Pancreas (tissue), 10 donors: ENCODE measurements at regions not wholly inside any gene's neighbourhood (a gene's known extent, or its start where the extent isn't known, plus 50 kb on each side); places are given as distances from the start of the nearest gene placed in this dataset.
A peak's percentile ranks its signal among the peaks of the same experiment; 100 is the strongest.

Source experiments
- ATAC-seq, 4 donors: fragments of 200-7000 bp; cut with Tn5 transposase; one replicate each; pipeline versions ENCODE4 v1.8.0 to v1.9.1; 2020; ENCODE audit warnings: mild to moderate bottlenecking in 4 of 4, moderate library complexity in 4 of 4
- DNase-seq, 6 donors: peaks; one replicate each; pipeline ENCODE4 v3.0.0-alpha.2; 2020
- FAIRE-seq: peaks from 2 replicates; lab custom pipeline; 2012; peaks lifted over from hg19 to GRCh38; lab: Jason Lieb, UNC
- H3K27ac ChIP-seq, 4 donors: fragments of 200-600 bp; sonication (generic); 1 replicate in 3 of 4; 2 replicates in 1 of 4; pipeline versions ENCODE4 v1.5.0 to v1.8.0; 2020
- H3K27me3 ChIP-seq, 4 donors: fragments of 200-600 bp; one replicate each; pipeline ENCODE4 v1.8.0; 2021
- H3K36me3 ChIP-seq, 3 donors: fragments of 200-600 bp; sonication (generic) in 1 of 3; one replicate each; pipeline versions ENCODE4 v1.5.0 to v1.8.0; 2020 to 2021
- H3K4me1 ChIP-seq, 3 donors: fragments of 200-600 bp; one replicate each; pipeline ENCODE4 v1.8.0; 2021
- H3K4me3 ChIP-seq, 4 donors: fragments of 200-600 bp; sonication (generic) in 2 of 4; one replicate each; pipeline versions ENCODE4 v1.5.0 to v1.8.0; 2020 to 2021
- H3K9me3 ChIP-seq, 4 donors: fragments of 200-600 bp; one replicate each; pipeline ENCODE4 v1.8.0; 2021
- WGBS, 2 donors: extraction: QIAGEN DNeasy Blood & Tissue Kit; methylation state at CpG; one replicate each; pipeline ENCODE4 v1.1.7; 2013; 5-methylcytosine and 5-hydroxymethylcytosine counted together
- intact Hi-C, 3 donors: fragments of 100-400 bp; cut with DNase I; formaldehyde crosslinking; loops; one replicate each; pipeline versions ENCODE4 v1.11.1 to v1.14.2; 2022
- TF ChIP-seq, protein P1 (sequence below), 4 donors: fragments of 200-600 bp; sonication (generic) in 3 of 4; IDR thresholded peaks; one replicate each; pipeline versions ENCODE4 v1.5.0 to v1.8.0; 2021; ENCODE audit warnings: antibody characterized with exemption in 4 of 4
- donor health status: healthy with polysubstance abuse.
- donor health status: DM: no; HTN: no; CAD: no; lungs with moderate emphysema.
- donor health status: DM: no; HTN: no; CAD: no.
- donor health status: control.
- donor health status: control.
- donor health status: Bipolar disorder and iron deficiency.
- donor health status: DM: yes; HTN: yes; CAD: no.
- donor health status: DM: no; HTN: no; CAD: no.
- donor health status: DM: no; HTN: no; CAD: no.
- donor health status: DM: yes; HTN: yes; CAD: no.

DNA sequence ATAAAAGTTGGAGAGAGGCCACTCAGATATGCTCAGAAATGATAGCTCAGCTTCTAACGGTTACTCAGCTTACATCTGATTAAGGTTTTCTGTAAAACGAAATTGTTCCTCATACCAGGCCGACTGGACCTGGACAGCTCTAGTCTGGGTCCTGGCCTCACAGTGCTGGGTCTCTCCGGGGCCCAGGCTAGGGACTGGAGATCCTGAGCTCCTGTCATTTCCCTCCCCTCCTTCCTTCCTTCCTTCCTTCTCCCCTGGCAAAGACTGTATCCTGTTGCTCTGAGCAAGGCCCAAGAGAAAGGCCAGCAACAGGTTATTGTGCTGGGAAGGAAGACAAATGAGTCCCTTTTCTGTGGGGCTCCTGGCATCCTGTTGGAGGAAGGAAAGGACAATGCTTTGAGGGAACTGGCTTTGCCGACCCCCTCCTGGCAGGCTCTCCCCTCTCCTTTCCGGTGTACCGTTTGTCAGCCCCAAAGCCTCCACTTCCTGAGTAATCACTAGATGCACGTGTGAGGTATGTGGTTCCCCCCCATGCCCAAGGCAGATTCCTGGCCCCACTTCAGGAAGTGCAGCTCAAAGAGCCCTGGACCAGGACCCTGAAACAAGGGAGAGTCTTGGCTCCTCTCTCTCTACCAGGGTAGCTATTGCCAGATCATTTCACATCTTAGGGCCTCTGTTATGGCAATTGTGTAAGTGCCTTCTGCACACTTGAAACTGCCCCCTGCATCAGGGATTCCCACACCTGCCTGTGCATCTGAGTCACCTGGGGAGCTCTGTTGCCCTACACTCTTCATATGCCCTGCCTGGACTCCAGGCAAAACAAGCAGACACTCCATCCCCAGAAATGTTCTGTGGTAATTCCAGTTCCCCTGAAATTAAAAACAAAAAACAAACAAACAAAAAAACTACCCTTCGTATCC is 212.7 kb upstream of the FGGY start:
- Histone ChIP-seq H3K27ac (no peak overlapping the region), H3K27me3 (no peaks in the 10 kb centered on the region), H3K4me3 (no peak overlapping the region), H3K9me3 (no peaks in the 10 kb centered on the region), H3K36me3 (no peaks in the 10 kb centered on the region), H3K4me1 (no peaks in the 10 kb centered on the region)
- intact Hi-C loops = no loop called here
- ATAC-seq (peak in 2 of 4 donors; percentile 32 to 45), DNase-seq (no peak), FAIRE-seq (no peak)
- TF ChIP-seq, protein P1, sequence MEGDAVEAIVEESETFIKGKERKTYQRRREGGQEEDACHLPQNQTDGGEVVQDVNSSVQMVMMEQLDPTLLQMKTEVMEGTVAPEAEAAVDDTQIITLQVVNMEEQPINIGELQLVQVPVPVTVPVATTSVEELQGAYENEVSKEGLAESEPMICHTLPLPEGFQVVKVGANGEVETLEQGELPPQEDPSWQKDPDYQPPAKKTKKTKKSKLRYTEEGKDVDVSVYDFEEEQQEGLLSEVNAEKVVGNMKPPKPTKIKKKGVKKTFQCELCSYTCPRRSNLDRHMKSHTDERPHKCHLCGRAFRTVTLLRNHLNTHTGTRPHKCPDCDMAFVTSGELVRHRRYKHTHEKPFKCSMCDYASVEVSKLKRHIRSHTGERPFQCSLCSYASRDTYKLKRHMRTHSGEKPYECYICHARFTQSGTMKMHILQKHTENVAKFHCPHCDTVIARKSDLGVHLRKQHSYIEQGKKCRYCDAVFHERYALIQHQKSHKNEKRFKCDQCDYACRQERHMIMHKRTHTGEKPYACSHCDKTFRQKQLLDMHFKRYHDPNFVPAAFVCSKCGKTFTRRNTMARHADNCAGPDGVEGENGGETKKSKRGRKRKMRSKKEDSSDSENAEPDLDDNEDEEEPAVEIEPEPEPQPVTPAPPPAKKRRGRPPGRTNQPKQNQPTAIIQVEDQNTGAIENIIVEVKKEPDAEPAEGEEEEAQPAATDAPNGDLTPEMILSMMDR (IDR thresholded peaks at IDR 0.05) = no peak
- WGBS, 2 donors = 48 to 49% methylated on average over 9 of the region's 9 CpGs

DNA sequence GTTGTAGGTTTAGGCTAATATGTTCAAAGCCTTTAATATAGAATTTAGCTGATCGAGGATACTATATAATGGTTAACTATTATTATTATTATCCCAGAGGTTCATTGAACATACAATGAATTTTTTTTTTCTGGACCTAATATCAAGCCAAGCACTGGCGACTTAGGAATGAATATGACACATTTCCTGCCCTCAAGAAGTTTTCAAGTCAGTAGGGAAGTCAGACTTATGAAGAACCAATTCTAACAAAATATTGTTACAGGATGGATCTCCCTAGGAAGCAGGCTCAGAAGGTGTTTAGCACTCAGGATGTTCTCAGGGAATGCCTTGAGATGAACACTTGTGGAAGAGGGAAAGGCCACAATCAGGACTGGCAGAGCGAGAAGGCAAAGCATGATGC is 211.8 kb upstream of the FGGY start:
- FAIRE-seq (no peak), DNase-seq (no peak), ATAC-seq (no peak)
- 89 to 98% methylated on average over 3 of the region's 3 CpGs for WGBS, 2 donors
- Histone ChIP-seq H3K4me3 (no peak overlapping the region), H3K36me3 (no peaks in the 10 kb centered on the region), H3K27ac (no peak overlapping the region), H3K9me3 (no peaks in the 10 kb centered on the region), H3K27me3 (no peaks in the 10 kb centered on the region), H3K4me1 (no peaks in the 10 kb centered on the region)
- TF ChIP-seq, protein P1 (IDR thresholded peaks at IDR 0.05) = no peak
- intact Hi-C loops = no loop called here

DNA sequence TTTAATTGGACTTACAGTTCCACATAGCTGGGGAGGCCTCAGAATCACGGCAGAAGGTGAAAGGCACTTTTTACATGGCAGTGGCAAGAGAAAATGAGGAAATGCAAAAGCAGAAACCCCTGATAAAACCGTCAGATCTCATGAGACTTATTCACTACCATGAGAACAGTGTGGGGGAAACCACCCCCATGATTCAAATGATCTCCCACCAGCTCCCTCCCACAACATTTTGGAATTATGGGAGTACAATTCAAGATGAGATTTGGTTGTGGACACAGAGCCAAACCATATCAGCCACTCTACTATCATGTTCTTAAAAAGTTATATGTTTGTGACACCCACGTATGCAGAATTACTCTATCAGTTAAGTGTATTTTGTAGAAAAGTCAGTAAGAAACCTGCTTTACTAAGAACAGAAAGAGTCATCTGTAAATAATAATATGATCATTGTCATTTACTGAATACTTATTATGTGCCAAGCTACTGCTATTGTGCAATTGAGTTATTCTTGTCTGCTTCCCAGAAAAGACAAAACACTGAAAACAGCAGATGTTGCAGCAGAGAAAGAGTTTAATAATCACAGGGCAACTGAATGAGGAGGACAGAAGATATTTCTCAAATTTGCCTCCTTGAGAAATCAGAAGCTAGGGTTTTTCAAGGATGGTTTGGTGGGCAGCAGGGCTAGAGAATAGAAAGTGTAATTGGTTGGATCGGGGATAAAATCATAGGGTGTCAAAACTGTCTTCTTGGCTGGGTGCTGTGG is 207.7 kb upstream of the FGGY start:
- Histone ChIP-seq H3K4me3 (no peak overlapping the region), H3K27me3 (no peaks in the 10 kb centered on the region), H3K36me3 (no peaks in the 10 kb centered on the region), H3K4me1 (no peaks in the 10 kb centered on the region), H3K27ac (no peak overlapping the region), H3K9me3 (no peaks in the 10 kb centered on the region)
- ATAC-seq (no peak), FAIRE-seq (no peak), DNase-seq (no peak)
- TF ChIP-seq, protein P1 (IDR thresholded peaks at IDR 0.05) = no peak
- intact Hi-C loops = no loop called here
- WGBS, 2 donors = 93 to 94% methylated on average over 4 of the region's 4 CpGs

DNA sequence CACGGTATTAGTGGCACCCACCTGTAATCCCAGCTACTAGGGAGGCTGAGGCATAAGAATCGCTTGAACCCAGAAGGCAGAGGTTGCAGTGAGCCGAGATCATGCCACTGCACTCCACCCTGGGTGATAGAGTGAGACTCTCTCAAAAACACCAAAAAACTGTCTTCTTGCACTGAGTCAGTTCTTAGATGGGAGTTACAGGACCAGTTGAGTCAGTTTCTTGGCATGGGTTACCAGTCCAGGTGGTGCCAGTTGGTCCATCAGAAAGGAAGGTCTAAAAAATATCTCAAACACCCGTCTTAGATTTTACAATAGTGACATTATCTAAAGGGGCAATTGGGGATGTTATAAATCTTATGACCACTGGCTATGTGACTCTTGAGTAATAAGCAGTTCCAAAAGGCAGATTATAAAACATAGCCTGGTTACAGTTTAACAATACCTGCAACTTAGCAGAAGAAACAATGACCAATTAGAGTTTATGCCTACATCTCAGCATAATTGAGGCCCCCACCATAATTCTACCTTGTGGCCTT is 206.9 kb upstream of the FGGY start:
- Histone ChIP-seq H3K27me3 (no peaks in the 10 kb centered on the region), H3K4me1 (no peaks in the 10 kb centered on the region), H3K36me3 (no peaks in the 10 kb centered on the region), H3K4me3 (no peak overlapping the region), H3K9me3 (no peaks in the 10 kb centered on the region), H3K27ac (no peak overlapping the region)
- FAIRE-seq = no peak
- intact Hi-C loops = no loop called here
- 69 to 79% methylated on average over 4 of the region's 4 CpGs for WGBS, 2 donors
- no peak for DNase-seq
- ATAC-seq = peak in 2 of 4 donors; percentile 20 to 22
- TF ChIP-seq, protein P1 (IDR thresholded peaks at IDR 0.05) = no peak
